ENCODE measurements at regions not wholly inside any gene's neighbourhood (a gene's known extent, or its start where the extent isn't known, plus 50 kb on each side); places are given as distances from the start of the nearest gene placed in this dataset.
A peak's percentile ranks its signal among the peaks of the same experiment; 100 is the strongest.

DNA sequence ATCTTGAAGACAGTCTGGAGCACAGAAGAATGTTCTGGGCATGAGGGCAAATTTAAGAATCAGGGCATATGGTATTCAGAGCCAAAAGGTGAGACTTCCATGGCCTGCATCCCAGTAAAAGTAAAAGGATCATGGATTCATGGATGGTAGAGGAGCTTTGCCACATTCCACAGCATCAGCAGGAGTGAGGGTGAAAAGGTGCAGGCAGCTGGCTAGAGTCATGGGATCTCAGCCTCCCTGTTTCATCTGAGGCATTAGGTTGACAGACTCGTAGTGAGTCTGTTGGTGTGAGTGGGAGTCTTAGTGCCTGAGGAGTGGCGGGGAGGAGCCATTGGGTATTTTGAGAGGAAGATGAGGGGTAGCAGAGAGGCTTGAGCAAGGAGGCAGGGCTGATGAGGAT lies 301.6 kb downstream of the CYP26B1 start:
- Histone ChIP-seq H3K27me3 (ENCODE audit: insufficient read depth, low read depth) (no peaks in the 10 kb centered on the region), H3K27ac (no peak overlapping the region), H3K9me2 (ENCODE audit: insufficient read depth) (no peaks in the 10 kb centered on the region), H3K9me3 (ENCODE audit: insufficient read depth, low read depth) (no peaks in the 10 kb centered on the region), H3K4me2 (no peak overlapping the region), H3F3A (ENCODE audit: insufficient read depth, low read depth) (no peaks in the 10 kb centered on the region; the same call in 1 of the 2 replicates), H3K4me3 (no peak overlapping the region), H3K79me2 (ENCODE audit: low read depth) (no peaks in the 10 kb centered on the region), H2AFZ (no peak overlapping the region), H4K20me1 (ENCODE audit: insufficient read depth) (no peaks in the 10 kb centered on the region), H3K36me3 (ENCODE audit: low read depth) (no peaks in the 10 kb centered on the region), H3K4me1 (replicated peaks; ENCODE audit: insufficient read depth) (peaks cover 10% of the 10 kb centered on the region)
- peak in 1 of 2 experiments; percentile 20 for DNase-seq
- intact Hi-C loops (cut with micrococcal nuclease; ENCODE audit: unreplicated experiment): no loop called here
- TF ChIP-seq, protein P1, sequence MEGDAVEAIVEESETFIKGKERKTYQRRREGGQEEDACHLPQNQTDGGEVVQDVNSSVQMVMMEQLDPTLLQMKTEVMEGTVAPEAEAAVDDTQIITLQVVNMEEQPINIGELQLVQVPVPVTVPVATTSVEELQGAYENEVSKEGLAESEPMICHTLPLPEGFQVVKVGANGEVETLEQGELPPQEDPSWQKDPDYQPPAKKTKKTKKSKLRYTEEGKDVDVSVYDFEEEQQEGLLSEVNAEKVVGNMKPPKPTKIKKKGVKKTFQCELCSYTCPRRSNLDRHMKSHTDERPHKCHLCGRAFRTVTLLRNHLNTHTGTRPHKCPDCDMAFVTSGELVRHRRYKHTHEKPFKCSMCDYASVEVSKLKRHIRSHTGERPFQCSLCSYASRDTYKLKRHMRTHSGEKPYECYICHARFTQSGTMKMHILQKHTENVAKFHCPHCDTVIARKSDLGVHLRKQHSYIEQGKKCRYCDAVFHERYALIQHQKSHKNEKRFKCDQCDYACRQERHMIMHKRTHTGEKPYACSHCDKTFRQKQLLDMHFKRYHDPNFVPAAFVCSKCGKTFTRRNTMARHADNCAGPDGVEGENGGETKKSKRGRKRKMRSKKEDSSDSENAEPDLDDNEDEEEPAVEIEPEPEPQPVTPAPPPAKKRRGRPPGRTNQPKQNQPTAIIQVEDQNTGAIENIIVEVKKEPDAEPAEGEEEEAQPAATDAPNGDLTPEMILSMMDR (conservative IDR thresholded peaks at IDR 0.05): no peak
- no peak for TF ChIP-seq EZH2 (IDR thresholded peaks at IDR 0.05; ENCODE audit: low read depth)
- CTCF ChIA-PET: interaction anchor here (0.6 to 0.7 kb wide), 2 partner anchors 25 to 275 kb away, joined by 3 read pairs; no protein-coding TSS in a partner anchor
- BruUV-seq (replicated peaks): no TSS peak
- POLR2A ChIA-PET (ENCODE audit: unreplicated experiment): no interaction called here

DNA sequence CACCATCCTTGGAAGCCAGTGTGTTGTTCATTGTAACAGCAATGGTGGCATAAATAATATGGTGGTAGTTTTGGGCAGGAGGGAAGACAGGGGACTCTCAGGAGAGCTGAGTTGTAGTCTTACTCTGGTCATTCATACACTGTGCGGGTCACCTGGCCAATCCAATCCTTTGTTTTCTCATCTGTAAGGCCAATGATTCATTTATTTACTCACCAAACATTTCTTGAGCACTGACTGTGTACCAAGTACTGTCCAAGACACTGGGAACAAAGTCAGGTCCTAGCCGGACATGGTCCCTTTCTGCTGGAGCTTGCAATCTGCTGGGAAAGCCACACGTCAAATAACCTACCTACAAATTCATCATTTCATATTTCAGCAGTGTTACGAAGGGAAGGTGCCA lies 302.7 kb downstream of the CYP26B1 start:
- ChIA-PET POLR2A (ENCODE audit: unreplicated experiment) (interaction anchor here (0.7 kb wide), 1 partner anchor 11 kb away, joined by 3 read pairs; no protein-coding TSS in a partner anchor), CTCF (no interaction called here)
- intact Hi-C loops (cut with micrococcal nuclease; ENCODE audit: unreplicated experiment): no loop called here
- H3K79me2 ChIP-seq (ENCODE audit: low read depth): no peaks in the 10 kb centered on the region
- no peaks in the 10 kb centered on the region for H3K9me2 ChIP-seq (ENCODE audit: insufficient read depth)
- H3K4me1 ChIP-seq (replicated peaks; ENCODE audit: insufficient read depth): peaks cover 10% of the 10 kb centered on the region
- H3F3A ChIP-seq (ENCODE audit: insufficient read depth, low read depth): no peaks in the 10 kb centered on the region; the same call in 1 of the 2 replicates
- no peaks in the 10 kb centered on the region for H3K9me3 ChIP-seq (ENCODE audit: insufficient read depth, low read depth)
- H4K20me1 ChIP-seq (ENCODE audit: insufficient read depth): no peaks in the 10 kb centered on the region
- H3K27ac ChIP-seq: no peak overlapping the region
- no peak overlapping the region for H2AFZ ChIP-seq
- H3K36me3 ChIP-seq (ENCODE audit: low read depth): no peaks in the 10 kb centered on the region
- TF ChIP-seq EZH2 (IDR thresholded peaks at IDR 0.05; ENCODE audit: low read depth): no peak
- TF ChIP-seq, protein P1 (conservative IDR thresholded peaks at IDR 0.05): no peak
- DNase-seq: no peak
- H3K4me2 ChIP-seq: no peak overlapping the region
- no peaks in the 10 kb centered on the region for H3K27me3 ChIP-seq (ENCODE audit: insufficient read depth, low read depth)
- H3K4me3 ChIP-seq: no peak overlapping the region
- no TSS peak for BruUV-seq (replicated peaks)

DNA sequence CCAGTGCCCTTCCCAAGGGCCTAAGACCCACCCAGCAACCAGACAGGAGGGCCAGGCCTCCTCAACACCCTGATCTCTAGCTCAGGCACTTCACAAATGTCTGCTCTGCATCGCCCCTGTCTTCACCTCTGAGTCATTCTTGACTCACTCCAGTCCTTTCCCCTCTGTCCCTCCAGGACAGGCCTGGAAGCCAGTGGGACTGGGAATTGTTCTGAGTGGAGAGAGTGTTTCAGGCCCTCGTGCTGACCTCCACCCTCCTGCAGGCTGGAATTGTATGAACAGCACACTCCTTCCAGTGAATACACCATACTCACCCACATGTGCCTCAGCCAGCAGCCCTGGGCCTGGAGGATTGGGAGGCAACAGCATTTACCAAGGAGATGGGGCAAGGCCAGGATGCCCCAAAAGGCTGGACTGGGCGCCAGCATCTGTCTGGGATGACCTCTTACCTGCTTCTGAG lies 304.2 kb downstream of the CYP26B1 start:
- Histone ChIP-seq H3K4me3 (no peak overlapping the region), H3K4me1 (replicated peaks; ENCODE audit: insufficient read depth) (peaks cover 10% of the 10 kb centered on the region), H3K4me2 (peak overlapping the region; percentile 16; the same call in 1 of the 2 replicates), H3F3A (ENCODE audit: insufficient read depth, low read depth) (no peaks in the 10 kb centered on the region; the same call in 1 of the 2 replicates), H3K9me2 (ENCODE audit: insufficient read depth) (no peaks in the 10 kb centered on the region), H3K27me3 (ENCODE audit: insufficient read depth, low read depth) (no peaks in the 10 kb centered on the region), H3K79me2 (ENCODE audit: low read depth) (no peaks in the 10 kb centered on the region), H3K27ac (no peak overlapping the region), H2AFZ (no peak overlapping the region), H4K20me1 (ENCODE audit: insufficient read depth) (no peaks in the 10 kb centered on the region), H3K9me3 (ENCODE audit: insufficient read depth, low read depth) (no peaks in the 10 kb centered on the region), H3K36me3 (ENCODE audit: low read depth) (no peaks in the 10 kb centered on the region)
- ChIA-PET CTCF (no interaction called here), POLR2A (ENCODE audit: unreplicated experiment) (no interaction called here)
- no TSS peak for BruUV-seq (replicated peaks)
- intact Hi-C loops (cut with micrococcal nuclease; ENCODE audit: unreplicated experiment): no loop called here
- DNase-seq: peak in 1 of 2 experiments; percentile 13
- TF ChIP-seq, protein P1 (conservative IDR thresholded peaks at IDR 0.05): no peak
- no peak for TF ChIP-seq EZH2 (IDR thresholded peaks at IDR 0.05; ENCODE audit: low read depth)

All from PC-9 (cell line).